ENCODE measurements at regions not wholly inside any gene's neighbourhood (a gene's known extent, or its start where the extent isn't known, plus 50 kb on each side); places are given as distances from the start of the nearest gene placed in this dataset.
A peak's percentile ranks its signal among the peaks of the same experiment; 100 is the strongest.
"Not testable (repeated sequence)": the region's sequence is repeated elsewhere in the genome, so short reads cannot be mapped to it uniquely, and the experiment has no call there.

DNA sequence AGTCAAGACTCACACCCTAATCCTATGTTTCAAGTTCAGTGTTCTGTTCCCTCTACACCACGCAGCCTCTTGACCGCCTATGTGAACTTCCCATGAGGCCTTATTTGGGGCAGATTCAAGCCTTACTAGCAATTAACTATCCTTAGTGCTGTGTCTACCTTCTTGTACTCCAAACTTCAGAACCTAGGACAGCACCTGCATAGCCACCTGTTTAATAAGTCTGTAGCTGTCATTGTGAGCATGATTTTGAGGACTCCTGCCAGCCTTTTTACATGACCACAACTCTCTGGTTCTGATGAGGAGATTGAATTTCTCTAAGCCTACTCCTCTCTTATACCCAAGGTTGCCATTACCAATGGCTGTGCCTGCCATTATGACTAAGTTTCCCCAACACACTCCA, 50.8 kb upstream of the PCSK1 start:
- no peak overlapping the region for H3K4me3 ChIP-seq (ENCODE audit: low read depth, low read length)
- no peak for DNase-seq (ENCODE audit: low read depth)

DNA sequence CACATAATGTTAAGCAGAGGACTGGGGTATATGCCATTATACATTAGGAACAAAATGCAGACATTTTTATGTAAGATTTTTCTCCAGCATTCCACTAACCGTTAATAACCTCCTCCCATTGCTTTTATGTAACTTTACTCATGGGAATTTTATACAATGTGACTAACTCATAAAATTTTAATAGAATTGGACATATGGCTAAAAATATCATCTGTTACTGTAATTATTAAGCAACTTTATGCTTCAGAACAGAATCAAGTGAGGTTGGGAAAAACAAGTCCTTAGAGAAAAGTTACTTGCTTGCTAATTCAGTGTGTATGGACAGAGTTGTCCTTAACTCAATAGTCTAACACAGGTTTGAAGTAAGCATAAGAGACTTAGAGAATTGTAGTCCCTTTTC, 54.8 kb upstream of the PCSK1 start:
- DNase-seq (ENCODE audit: low read depth) = no peak
- H3K4me3 ChIP-seq (ENCODE audit: low read depth, low read length) = no peak overlapping the region

- no peak for DNase-seq (ENCODE audit: low read depth)
- no peak overlapping the region for H3K4me3 ChIP-seq (ENCODE audit: low read depth, low read length)
These were observed 56.5 kb upstream of the PCSK1 start for GRCh38 chr5:96489532-96489931.

DNA sequence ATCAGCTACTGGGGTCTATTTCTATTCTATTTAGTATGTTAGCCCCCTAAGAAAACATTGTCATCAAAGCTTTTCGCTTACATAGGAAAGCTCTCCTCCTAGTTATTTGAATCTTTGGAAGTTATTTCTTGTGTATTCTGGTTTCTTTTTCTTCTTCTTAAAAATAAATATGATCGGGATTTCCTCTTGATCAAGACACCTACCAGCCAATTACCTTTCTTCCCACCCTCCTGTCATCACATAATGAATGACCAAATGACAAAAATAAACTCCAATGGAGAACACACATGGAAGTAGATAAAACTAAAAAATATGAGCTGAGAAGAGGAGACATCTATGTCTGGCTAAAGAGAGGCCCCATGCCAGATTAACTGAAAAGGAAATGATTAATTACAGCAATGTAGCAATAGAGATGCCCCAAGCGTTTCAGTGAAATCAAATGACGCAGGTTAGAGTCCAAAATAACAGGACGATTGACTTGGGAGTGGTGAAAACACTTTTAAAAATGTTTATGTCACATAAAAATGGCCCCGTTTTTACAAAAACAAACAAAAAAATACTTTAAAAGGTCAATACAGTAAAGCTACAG, 59.5 kb upstream of the PCSK1 start:
- no peak for DNase-seq (ENCODE audit: low read depth)
- H3K4me3 ChIP-seq (ENCODE audit: low read depth, low read length) = no peak overlapping the region

DNA sequence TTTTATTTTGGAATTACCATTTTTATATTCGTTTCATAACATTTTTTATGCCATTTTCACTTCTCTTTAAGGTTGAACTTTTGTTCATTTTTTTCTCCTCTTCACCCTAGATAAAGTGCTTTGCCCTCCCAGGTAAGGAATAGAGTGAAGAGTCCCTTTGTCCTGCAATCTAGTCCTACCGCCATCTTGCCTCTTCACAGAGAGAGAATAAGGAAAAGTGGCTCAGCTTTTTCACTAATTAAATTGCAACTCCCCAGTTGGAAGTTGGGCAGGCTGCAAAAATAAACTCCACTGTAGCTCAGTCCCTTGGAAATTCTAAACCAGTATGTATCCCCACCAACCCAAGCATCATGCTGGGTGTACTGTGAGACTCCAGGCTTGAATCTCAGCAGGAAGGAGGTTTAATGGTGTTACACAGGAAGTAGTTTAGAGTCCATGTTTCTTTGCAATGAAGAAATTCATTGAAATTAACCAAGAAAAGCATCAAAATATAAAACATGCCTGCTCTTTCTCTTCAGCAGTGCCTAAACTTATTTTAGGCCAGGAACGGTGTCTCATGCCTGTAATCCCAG, 60.3 kb upstream of the PCSK1 start:
- DNase-seq (ENCODE audit: low read depth) = no peak
- H3K4me3 ChIP-seq (ENCODE audit: low read depth, low read length) = no peak overlapping the region

- DNase-seq (ENCODE audit: low read depth); H3K4me3 ChIP-seq (ENCODE audit: low read depth, low read length): not testable (repeated sequence)
These were observed 62.4 kb upstream of the PCSK1 start for GRCh38 chr5:96495412-96495811.

- DNase-seq (ENCODE audit: low read depth); H3K4me3 ChIP-seq (ENCODE audit: low read depth, low read length): not testable (repeated sequence)
These were observed 64.0 kb upstream of the PCSK1 start for GRCh38 chr5:96497027-96497426.

DNA sequence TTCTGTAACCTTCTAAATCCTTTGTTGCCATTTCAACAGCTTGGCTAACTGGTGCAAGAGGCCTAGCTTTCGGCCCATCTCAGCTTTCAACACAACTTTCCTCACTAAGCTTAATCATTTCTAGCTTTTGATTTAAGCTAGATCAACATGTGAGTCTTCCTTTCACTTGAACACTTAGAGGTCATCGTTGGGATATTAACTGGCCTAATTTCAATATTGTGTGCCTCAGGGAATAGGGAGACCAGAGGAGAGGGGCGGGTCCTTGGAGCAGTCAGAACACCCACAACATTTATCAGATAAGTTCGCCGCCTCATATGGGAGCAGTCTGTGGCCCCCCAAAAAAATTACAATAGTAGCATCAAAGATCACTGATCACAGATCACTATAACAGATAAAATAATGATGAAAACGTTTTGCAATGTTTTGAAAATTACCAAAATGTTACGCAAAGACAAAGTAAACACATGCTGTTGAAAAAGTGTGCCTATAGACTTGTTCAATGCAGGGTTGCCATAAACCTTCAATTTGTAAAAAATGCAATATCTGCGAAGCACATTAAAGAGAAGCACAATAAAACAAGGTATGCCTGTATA, 66.8 kb upstream of the PCSK1 start:
- no peak for DNase-seq (ENCODE audit: low read depth)
- H3K4me3 ChIP-seq (ENCODE audit: low read depth, low read length) = no peak overlapping the region

DNA sequence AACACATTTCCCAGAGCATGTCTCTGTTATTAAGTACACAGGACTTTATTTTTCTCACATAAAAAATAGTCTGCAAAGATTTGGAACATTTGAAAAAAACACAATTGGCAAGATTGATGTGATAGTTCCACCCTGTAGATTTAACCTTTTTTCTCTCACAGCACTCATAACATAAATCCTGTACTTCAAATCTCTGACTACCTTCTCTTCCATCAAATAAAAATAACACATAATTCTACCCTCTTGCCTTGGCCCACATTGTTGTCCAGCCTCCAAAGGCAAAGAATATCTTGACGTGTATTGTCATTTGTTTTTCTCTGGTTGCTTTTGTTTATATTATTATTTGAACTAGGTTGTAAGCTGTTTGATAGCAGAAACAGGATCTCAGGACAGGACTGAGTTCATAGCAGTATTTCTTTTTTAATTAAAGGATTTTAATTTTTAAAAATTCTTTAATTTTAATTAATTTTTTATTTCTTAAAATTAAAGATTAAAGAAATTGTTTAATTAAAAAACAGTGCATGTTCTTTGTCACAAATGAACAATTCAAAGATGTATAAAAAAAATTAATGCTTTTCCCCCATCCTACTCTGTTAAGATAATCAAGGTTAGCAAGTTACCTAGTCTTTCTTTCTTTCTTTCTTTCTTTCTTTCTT, 69.1 kb upstream of the PCSK1 start:
- no peak for DNase-seq (ENCODE audit: low read depth)
- no peak overlapping the region for H3K4me3 ChIP-seq (ENCODE audit: low read depth, low read length)

DNA sequence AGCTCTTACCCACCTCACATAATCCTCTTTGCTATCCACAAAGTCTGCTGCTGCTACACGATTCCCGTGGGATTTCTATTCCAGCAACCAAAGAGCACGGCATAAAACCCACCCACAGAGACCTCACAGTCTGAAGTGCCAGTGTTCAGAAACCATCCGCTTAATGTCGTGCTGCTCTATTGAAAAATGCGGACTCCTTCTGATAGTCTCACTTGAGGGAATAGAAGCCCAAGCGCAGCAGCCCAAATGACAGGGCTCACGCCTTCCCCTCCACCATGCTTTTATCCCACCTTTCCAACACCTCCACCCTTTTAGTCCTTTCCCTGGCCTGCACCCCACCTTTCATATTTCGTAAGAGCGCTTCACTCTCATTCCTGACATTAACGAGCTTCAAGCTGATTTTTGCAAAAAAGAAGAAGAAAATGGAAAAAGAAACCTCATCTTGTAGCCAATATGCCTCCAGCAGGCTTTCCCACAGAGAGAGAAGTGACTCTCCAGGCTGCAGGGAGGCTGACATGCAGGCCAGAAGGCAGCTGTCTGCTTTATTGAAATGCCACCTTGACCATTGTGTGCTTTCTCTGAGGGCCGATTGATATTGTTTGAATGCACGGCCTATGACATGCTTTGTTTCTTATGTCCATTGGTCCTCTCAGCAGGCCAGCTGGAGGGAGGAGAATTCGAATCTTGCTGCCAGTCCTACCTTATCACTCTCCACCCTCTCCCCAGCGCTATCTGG, 70.6 kb upstream of the PCSK1 start:
- no peak overlapping the region for H3K4me3 ChIP-seq (ENCODE audit: low read depth, low read length)
- DNase-seq (ENCODE audit: low read depth) = no peak

GRCh38 chr5:96506376-96506775, 73.3 kb upstream of the PCSK1 start:
- DNase-seq (ENCODE audit: low read depth) = no peak
- H3K4me3 ChIP-seq (ENCODE audit: low read depth, low read length) = no peak overlapping the region

DNA sequence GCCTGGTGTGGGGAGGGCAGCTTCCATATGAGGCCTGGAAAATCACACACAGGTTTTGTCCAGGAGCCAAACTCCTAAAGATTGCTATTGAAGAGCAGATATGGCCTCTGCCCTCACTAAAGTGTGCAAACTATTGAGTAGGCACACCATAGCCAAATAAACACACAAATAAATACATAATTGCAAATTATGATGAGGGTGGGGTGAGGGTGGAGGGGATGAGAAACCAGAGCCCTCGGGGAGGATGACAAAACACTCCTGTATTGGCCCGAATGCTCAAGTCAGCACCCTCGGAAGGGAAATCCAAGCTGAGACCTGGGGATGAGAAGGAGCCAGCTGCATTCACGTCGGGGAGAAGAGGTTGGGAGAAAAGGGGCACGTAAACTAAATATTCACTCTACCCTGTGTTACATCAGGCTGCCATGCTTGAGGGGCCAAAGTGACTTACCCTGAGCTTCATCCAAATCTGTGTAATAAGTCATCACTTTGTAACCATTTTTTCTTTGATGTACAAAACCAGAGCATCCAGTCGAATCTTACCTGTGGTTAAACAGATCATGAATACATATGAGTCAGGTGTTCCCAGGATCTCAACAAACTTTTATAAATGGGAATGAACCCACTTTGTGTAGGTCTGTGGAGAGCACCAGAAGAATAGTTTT, 73.9 kb upstream of the PCSK1 start:
- no peak for DNase-seq (ENCODE audit: low read depth)
- H3K4me3 ChIP-seq (ENCODE audit: low read depth, low read length) = no peak overlapping the region

GRCh38 chr5:96509316-96509715, 76.3 kb upstream of the PCSK1 start:
- DNase-seq (ENCODE audit: low read depth) = peak; percentile 21
- H3K4me3 ChIP-seq (ENCODE audit: low read depth, low read length) = no peak overlapping the region

GRCh38 chr5:96509721-96510350, 76.8 kb upstream of the PCSK1 start:
- no peak overlapping the region for H3K4me3 ChIP-seq (ENCODE audit: low read depth, low read length)
- peak; percentile 96 for DNase-seq (ENCODE audit: low read depth)

DNA sequence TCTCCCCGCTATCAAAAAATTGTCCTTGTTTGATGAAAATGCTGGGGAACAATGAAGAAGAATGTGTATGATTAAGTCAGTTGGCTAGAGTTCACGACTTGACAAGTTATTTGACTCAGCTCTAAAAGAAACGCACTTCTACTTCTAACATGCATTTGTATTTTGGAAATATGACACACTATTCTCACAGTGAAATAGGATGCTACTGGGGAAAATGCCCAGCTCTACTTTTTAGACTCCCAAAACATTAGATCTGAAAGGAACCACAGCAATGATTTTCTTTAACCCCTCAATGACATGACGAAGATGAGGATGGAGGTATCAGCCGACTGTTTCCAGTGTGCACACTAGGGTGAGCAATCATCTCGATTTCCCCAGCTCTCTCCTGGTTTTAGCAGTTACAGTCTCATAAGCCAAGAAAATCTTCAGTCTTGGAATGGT, 83.6 kb upstream of the PCSK1 start:
- H3K4me3 ChIP-seq (ENCODE audit: low read depth, low read length) = no peak overlapping the region
- DNase-seq (ENCODE audit: low read depth) = peak; percentile 53

GRCh38 chr5:96517295-96517694, 84.2 kb upstream of the PCSK1 start:
- H3K4me3 ChIP-seq (ENCODE audit: low read depth, low read length) = no peak overlapping the region
- no peak for DNase-seq (ENCODE audit: low read depth)

- no peak for DNase-seq (ENCODE audit: low read depth)
These were observed 87.3 kb upstream of the PCSK1 start for GRCh38 chr5:96520345-96520744.

DNA sequence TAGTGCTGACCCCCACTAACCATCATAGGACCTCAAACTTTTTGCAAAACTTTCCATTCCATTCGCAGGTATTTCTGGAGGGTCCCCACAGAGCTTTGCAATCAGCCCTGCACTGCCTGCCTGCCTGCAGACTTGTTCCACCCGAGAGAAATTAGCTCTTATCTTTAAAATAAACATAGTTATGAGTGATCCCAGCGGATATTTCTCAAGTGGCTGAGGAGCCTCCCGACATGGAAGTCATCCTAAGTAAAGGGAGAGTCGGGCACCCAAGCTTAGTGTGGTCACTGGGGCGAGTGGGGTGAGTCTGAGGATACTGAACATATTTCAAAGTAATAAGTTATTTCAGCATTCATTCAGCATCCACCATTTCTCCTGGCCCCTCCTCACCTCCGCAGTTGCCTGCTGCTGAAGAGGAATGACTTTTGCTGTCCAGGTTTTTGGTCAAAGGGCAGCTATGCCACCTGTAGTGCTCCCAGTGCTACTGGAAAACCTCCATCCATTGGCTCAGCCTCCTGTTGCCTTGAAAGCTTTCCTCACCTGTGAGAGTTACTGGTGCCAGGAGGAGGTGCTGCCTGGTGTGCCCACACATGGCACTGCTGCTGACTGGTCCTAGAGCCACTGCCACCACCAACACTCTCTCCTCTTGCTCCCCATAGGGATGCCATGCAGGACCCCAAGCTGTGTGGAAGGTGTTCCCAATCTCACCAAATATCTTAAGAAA, 89.7 kb upstream of the PCSK1 start:
- no peak for DNase-seq (ENCODE audit: low read depth)
- no peak overlapping the region for H3K4me3 ChIP-seq (ENCODE audit: low read depth, low read length)

More at GRCh38 chr5:96520345-96520744, 87.3 kb upstream of the PCSK1 start:
- no peak overlapping the region for H3K4me3 ChIP-seq (ENCODE audit: low read depth, low read length)

All from skeletal muscle cell (primary cell).